Sigmoid colon (tissue), 4 donors: ENCODE measurements at regions not wholly inside any gene's neighbourhood (a gene's known extent, or its start where the extent isn't known, plus 50 kb on each side); places are given as distances from the start of the nearest gene placed in this dataset.

ENCODE experiments used
- CTCF ChIP-seq, 4 experiments: fragments of 450-650 bp in 3 of 4; fragments of 200-600 bp in 1 of 4; IDR thresholded peaks; one replicate each; pipeline ENCODE4 v1.5.1; 2016 to 2019; ENCODE audit warnings: antibody characterized with exemption in 4 of 4, mild to moderate bottlenecking in 3 of 4, moderate library complexity in 2 of 4
- POLR2A ChIP-seq, 2 donors: fragments of 450-650 bp; IDR thresholded peaks; one replicate each; pipeline ENCODE4 v1.6.1; 2016; ENCODE audit warnings: antibody characterized with exemption in 2 of 2, mild to moderate bottlenecking in 2 of 2, moderate library complexity in 2 of 2
- POLR2AphosphoS5 ChIP-seq, 4 donors: sonication (generic); formaldehyde crosslinking; IDR thresholded peaks; one replicate each; pipeline ENCODE4 v1.6.1; 2017; ENCODE audit warnings: antibody characterized with exemption in 4 of 4

GRCh38 chr9:1916095-1916494, 99.1 kb upstream of the SMARCA2 start:
- no peak for TF ChIP-seq POLR2AphosphoS5 (IDR thresholded peaks at IDR 0.05)
- TF ChIP-seq POLR2A (IDR thresholded peaks at IDR 0.05), result no peak
- no peak for TF ChIP-seq CTCF (IDR thresholded peaks at IDR 0.05)
